Panc1 (cell line): ENCODE measurements at regions not wholly inside any gene's neighbourhood (a gene's known extent, or its start where the extent isn't known, plus 50 kb on each side); places are given as distances from the start of the nearest gene placed in this dataset.

Source experiments
- ATAC-seq: fragments of 200-7000 bp; cut with Tn5 transposase; 2 replicates; pipeline ENCODE4 v1.9.1; 2020; ENCODE audit warnings: mild to moderate bottlenecking, moderate library complexity
- BruUV-seq: library from RNA; stranded (reverse); fragments of 400-500 nt; replicated peaks from 2 replicates; lab custom pipeline; 2021; lab: Mats Ljungman, UMichigan
- CTCF ChIA-PET: fragments of 300-600 bp; sonication (Branson Sonifier 250); formaldehyde crosslinking; loops from one replicate; lab custom pipeline; 2022; ENCODE audit warnings: antibody characterized with exemption; lab: Charles Lee
- POLR2A ChIA-PET: fragments of 300-600 bp; sonication (Branson Sonifier 250); formaldehyde crosslinking; loops from one replicate; lab custom pipeline; 2022; ENCODE audit warnings: antibody characterized with exemption; lab: Charles Lee
- DNase-seq: peaks from one replicate; pipeline ENCODE4 v3.0.0-alpha.2; 2010; ENCODE audit warnings: low read depth, low spot score
- H3K27ac ChIP-seq: 2 replicates; pipeline ENCODE4 v1.5.1; 2011; ENCODE audit warnings: mild to moderate bottlenecking, low read length, inconsistent platforms
- H3K27me3 ChIP-seq: fragments of 200-500 bp; sonication (Bioruptor generic); 2 replicates; pipeline ENCODE4 v1.6.0; 2014; ENCODE audit warnings: low read length, inconsistent platforms; ENCODE audit not compliant: control insufficient read depth, insufficient read depth
- H3K36me3 ChIP-seq: fragments of 200-500 bp; sonication (Bioruptor generic); 2 replicates; pipeline ENCODE4 v1.5.1; 2014; ENCODE audit warnings: inconsistent platforms, mild to moderate bottlenecking, low read length, moderate library complexity; ENCODE audit not compliant: control insufficient read depth, insufficient read depth
- H3K4me1 ChIP-seq: 2 replicates; pipeline ENCODE4 v1.5.1; 2011; ENCODE audit warnings: inconsistent platforms, mild to moderate bottlenecking, low read length, moderate library complexity; ENCODE audit not compliant: control insufficient read depth, insufficient read depth
- H3K4me3 ChIP-seq, 2 experiments: 2 replicates each; pipeline ENCODE4 v1.5.1; 2011 to 2012; ENCODE audit warnings: low read depth in 2 of 2, low read length in 2 of 2, mild to moderate bottlenecking in 2 of 2, inconsistent platforms in 1 of 2, moderate library complexity in 1 of 2
- H3K9me3 ChIP-seq: fragments of 200-500 bp; sonication (Bioruptor generic); 2 replicates; pipeline ENCODE4 v1.5.1; 2014; ENCODE audit warnings: low read depth, mild to moderate bottlenecking, inconsistent platforms, low read length, moderate library complexity; ENCODE audit not compliant: control insufficient read depth, insufficient read depth
- CTCF ChIP-seq: fragments of 450-650 bp; IDR thresholded peaks from 2 replicates; pipeline ENCODE4 v1.5.1; 2017; ENCODE audit warnings: mild to moderate bottlenecking
- POLR2AphosphoS5 ChIP-seq: IDR thresholded peaks from 2 replicates; pipeline ENCODE4 v1.6.1; 2012; ENCODE audit warnings: mild to moderate bottlenecking, low read depth, low read length, moderate library complexity
- REST ChIP-seq, 2 experiments: IDR thresholded peaks; 2 replicates each; pipeline ENCODE4 v1.6.1; 2011 to 2012; ENCODE audit warnings: low read depth in 2 of 2, control low read depth in 1 of 2, low read length in 1 of 2, mild to moderate bottlenecking in 1 of 2, moderate library complexity in 1 of 2; ENCODE audit not compliant: insufficient read depth in 1 of 2
- SIN3A ChIP-seq: IDR thresholded peaks from 2 replicates; pipeline ENCODE4 v1.6.1; 2012; ENCODE audit warnings: low read depth, mild to moderate bottlenecking, low read length, moderate library complexity, borderline replicate concordance; ENCODE audit not compliant: insufficient read depth
- TCF7L2 ChIP-seq: IDR thresholded peaks from 2 replicates; pipeline ENCODE4 v1.6.1; 2011; ENCODE audit warnings: mild to moderate bottlenecking, low read depth, low read length, inconsistent platforms
- in situ Hi-C: cut with HindIII; loops from 2 replicates; pipeline ENCODE4 v1.10.0; 2016; ENCODE audit warnings: low sequenced_read_pairs, low pct_unique_long_range_greater_than_20kb
- intact Hi-C: fragments of 100-400 bp; cut with micrococcal nuclease; formaldehyde crosslinking; loops from one replicate; pipeline ENCODE4 v1.10.0; 2022; ENCODE audit not compliant: unreplicated experiment

GRCh38 chr7:68622500-68622899 is 975.8 kb upstream of the AUTS2 start:
- no peaks in the 10 kb centered on the region for H3K4me1 ChIP-seq
- no peak overlapping the region for H3K4me3 ChIP-seq
- DNase-seq (no peak), ATAC-seq (no peak)
- BruUV-seq, result no TSS peak
- TF ChIP-seq POLR2AphosphoS5 (no peak), SIN3A (no peak), TCF7L2 (no peak), REST (IDR thresholded peaks at IDR 0.05; ENCODE audit: insufficient read depth in 1 of 2, low read depth in 2 of 2, low read length in 1 of 2) (no peak), CTCF (no peak)
- H3K9me3 ChIP-seq, result no peaks in the 10 kb centered on the region
- in situ Hi-C loops (no loop called here), intact Hi-C loops (no loop called here)
- no peak overlapping the region for H3K27ac ChIP-seq
- no peaks in the 10 kb centered on the region for H3K36me3 ChIP-seq
- no peaks in the 10 kb centered on the region for H3K27me3 ChIP-seq
- ChIA-PET CTCF (no interaction called here), POLR2A (no interaction called here)

- no peak overlapping the region for H3K27ac ChIP-seq
- ATAC-seq, result no peak
- no peak for DNase-seq
- intact Hi-C loops (no loop called here), in situ Hi-C loops (no loop called here)
- no peaks in the 10 kb centered on the region for H3K27me3 ChIP-seq
- H3K36me3 ChIP-seq, result no peaks in the 10 kb centered on the region
- ChIA-PET POLR2A (no interaction called here), CTCF (no interaction called here)
- H3K4me3 ChIP-seq, result no peak overlapping the region
- no TSS peak for BruUV-seq
- no peaks in the 10 kb centered on the region for H3K4me1 ChIP-seq
- no peaks in the 10 kb centered on the region for H3K9me3 ChIP-seq
- TF ChIP-seq SIN3A, result no peak
- no peak for TF ChIP-seq CTCF
- TF ChIP-seq POLR2AphosphoS5, result no peak
- no peak for TF ChIP-seq REST (IDR thresholded peaks at IDR 0.05; ENCODE audit: insufficient read depth in 1 of 2, low read depth in 2 of 2, low read length in 1 of 2)
- no peak for TF ChIP-seq TCF7L2
These were observed 975.2 kb upstream of the AUTS2 start for GRCh38 chr7:68623030-68623429.
